ENCODE measurements at regions not wholly inside any gene's neighbourhood (a gene's known extent, or its start where the extent isn't known, plus 50 kb on each side); places are given as distances from the start of the nearest gene placed in this dataset.

DNA sequence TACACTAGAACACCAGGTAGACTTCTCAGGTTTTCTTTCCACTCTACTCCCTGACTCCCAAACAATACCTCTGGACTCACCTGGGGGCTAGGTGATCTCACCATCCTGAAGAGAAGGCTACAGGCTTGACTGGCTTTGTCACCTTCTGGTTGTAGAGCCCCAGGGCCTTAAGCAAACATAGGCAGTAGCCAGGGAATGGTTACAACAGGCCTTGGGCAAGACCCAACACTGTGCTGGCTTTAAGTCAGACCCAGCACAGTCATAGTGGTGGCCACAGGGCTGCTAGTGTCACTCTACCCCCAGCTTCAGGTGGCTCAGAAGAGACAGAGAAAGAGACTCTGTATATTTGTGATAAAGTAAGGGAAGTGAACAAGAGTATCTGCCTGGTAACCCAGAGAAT lies 118.1 kb upstream of the EMCN start:
- no peaks in the 10 kb centered on the region; the same call in 1 of the 2 replicates for H3K27me3 Mint-ChIP-seq (ENCODE audit: low read depth)
- H3K36me3 Mint-ChIP-seq: no peaks in the 10 kb centered on the region
- no peak overlapping the region for H3K27ac Mint-ChIP-seq
- H3K4me1 Mint-ChIP-seq: no peaks in the 10 kb centered on the region
- ChIA-PET CTCF (no interaction called here), POLR2A (no interaction called here)
- no peak overlapping the region for H3K4me3 Mint-ChIP-seq
- H3K9me3 Mint-ChIP-seq: no peaks in the 10 kb centered on the region
- ATAC-seq (no peak; the same call in 1 of the 2 replicates), DNase-seq (ENCODE audit: low spot score) (no peak)
- TF ChIP-seq, protein P1, sequence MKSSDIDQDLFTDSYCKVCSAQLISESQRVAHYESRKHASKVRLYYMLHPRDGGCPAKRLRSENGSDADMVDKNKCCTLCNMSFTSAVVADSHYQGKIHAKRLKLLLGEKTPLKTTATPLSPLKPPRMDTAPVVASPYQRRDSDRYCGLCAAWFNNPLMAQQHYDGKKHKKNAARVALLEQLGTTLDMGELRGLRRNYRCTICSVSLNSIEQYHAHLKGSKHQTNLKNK (CRISPR knock-in tag; IDR thresholded peaks at IDR 0.05): no peak
- TF ChIP-seq NFATC4 (CRISPR knock-in tag; IDR thresholded peaks at IDR 0.05) (no peak), ZNF121 (CRISPR knock-in tag; IDR thresholded peaks at IDR 0.05) (no peak), OVOL2 (CRISPR knock-in tag; IDR thresholded peaks at IDR 0.05; ENCODE audit: borderline replicate concordance) (no peak), ZNF671 (CRISPR knock-in tag; IDR thresholded peaks at IDR 0.05) (no peak), GRHL2 (CRISPR knock-in tag; IDR thresholded peaks at IDR 0.05; ENCODE audit: insufficient replicate concordance, severe bottlenecking) (no peak), MXD4 (CRISPR knock-in tag; IDR thresholded peaks at IDR 0.05; ENCODE audit: borderline replicate concordance) (no peak), TP53 (CRISPR knock-in tag; IDR thresholded peaks at IDR 0.05) (no peak), ZNF317 (CRISPR knock-in tag; IDR thresholded peaks at IDR 0.05; ENCODE audit: borderline replicate concordance, low read depth) (no peak), ZNF138 (CRISPR knock-in tag; conservative IDR thresholded peaks at IDR 0.05) (no peak), HMGA2 (CRISPR knock-in tag; IDR thresholded peaks at IDR 0.05) (no peak)
- TF ChIP-seq, protein P2, sequence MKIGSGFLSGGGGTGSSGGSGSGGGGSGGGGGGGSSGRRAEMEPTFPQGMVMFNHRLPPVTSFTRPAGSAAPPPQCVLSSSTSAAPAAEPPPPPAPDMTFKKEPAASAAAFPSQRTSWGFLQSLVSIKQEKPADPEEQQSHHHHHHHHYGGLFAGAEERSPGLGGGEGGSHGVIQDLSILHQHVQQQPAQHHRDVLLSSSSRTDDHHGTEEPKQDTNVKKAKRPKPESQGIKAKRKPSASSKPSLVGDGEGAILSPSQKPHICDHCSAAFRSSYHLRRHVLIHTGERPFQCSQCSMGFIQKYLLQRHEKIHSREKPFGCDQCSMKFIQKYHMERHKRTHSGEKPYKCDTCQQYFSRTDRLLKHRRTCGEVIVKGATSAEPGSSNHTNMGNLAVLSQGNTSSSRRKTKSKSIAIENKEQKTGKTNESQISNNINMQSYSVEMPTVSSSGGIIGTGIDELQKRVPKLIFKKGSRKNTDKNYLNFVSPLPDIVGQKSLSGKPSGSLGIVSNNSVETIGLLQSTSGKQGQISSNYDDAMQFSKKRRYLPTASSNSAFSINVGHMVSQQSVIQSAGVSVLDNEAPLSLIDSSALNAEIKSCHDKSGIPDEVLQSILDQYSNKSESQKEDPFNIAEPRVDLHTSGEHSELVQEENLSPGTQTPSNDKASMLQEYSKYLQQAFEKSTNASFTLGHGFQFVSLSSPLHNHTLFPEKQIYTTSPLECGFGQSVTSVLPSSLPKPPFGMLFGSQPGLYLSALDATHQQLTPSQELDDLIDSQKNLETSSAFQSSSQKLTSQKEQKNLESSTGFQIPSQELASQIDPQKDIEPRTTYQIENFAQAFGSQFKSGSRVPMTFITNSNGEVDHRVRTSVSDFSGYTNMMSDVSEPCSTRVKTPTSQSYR (CRISPR knock-in tag; IDR thresholded peaks at IDR 0.05): no peak
- TF ChIP-seq, protein P3, sequence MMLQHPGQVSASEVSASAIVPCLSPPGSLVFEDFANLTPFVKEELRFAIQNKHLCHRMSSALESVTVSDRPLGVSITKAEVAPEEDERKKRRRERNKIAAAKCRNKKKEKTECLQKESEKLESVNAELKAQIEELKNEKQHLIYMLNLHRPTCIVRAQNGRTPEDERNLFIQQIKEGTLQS (CRISPR knock-in tag; conservative IDR thresholded peaks at IDR 0.05): no peak

DNA sequence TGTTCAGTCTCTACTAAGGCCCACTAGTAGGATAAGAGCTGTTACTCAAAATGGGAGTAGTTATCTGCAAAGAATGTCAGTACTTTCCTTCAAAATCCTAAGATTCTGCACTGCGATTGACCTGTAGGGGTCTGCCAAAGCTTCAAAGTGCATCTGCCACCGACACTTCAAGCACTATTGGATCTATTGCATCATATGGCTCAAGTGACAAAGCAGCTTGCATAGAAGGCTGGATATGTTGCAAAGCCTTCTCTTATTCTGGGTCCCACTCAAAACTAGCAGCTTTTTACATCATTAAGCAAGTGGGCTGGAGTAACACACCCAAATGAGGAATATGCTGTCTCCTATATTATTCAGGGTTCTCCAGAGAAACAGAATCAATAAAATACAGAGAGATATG lies 115.4 kb upstream of the EMCN start:
- DNase-seq (ENCODE audit: low spot score) (no peak), ATAC-seq (no peak)
- Mint-ChIP-seq H3K9me3 (no peaks in the 10 kb centered on the region), H3K36me3 (no peaks in the 10 kb centered on the region), H3K27me3 (ENCODE audit: low read depth) (no peaks in the 10 kb centered on the region), H3K27ac (no peak overlapping the region), H3K4me3 (no peak overlapping the region), H3K4me1 (no peaks in the 10 kb centered on the region)
- POLR2A ChIA-PET: no interaction called here
- CTCF ChIA-PET: no interaction called here
- TF ChIP-seq, protein P4, sequence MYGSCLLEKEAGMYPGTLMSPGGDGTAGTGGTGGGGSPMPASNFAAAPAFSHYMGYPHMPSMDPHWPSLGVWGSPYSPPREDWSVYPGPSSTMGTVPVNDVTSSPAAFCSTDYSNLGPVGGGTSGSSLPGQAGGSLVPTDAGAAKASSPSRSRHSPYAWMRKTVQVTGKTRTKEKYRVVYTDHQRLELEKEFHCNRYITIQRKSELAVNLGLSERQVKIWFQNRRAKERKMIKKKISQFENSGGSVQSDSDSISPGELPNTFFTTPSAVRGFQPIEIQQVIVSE (CRISPR knock-in tag; IDR thresholded peaks at IDR 0.05; ENCODE audit: borderline replicate concordance): no peak
- TF ChIP-seq TCF7 (CRISPR knock-in tag; IDR thresholded peaks at IDR 0.05; ENCODE audit: low read depth): no peak
- TF ChIP-seq, protein P1 (CRISPR knock-in tag; IDR thresholded peaks at IDR 0.05): no peak
- no peak for TF ChIP-seq TEAD4 (CRISPR knock-in tag; IDR thresholded peaks at IDR 0.05)
- TF ChIP-seq, protein P5, sequence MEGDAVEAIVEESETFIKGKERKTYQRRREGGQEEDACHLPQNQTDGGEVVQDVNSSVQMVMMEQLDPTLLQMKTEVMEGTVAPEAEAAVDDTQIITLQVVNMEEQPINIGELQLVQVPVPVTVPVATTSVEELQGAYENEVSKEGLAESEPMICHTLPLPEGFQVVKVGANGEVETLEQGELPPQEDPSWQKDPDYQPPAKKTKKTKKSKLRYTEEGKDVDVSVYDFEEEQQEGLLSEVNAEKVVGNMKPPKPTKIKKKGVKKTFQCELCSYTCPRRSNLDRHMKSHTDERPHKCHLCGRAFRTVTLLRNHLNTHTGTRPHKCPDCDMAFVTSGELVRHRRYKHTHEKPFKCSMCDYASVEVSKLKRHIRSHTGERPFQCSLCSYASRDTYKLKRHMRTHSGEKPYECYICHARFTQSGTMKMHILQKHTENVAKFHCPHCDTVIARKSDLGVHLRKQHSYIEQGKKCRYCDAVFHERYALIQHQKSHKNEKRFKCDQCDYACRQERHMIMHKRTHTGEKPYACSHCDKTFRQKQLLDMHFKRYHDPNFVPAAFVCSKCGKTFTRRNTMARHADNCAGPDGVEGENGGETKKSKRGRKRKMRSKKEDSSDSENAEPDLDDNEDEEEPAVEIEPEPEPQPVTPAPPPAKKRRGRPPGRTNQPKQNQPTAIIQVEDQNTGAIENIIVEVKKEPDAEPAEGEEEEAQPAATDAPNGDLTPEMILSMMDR (IDR thresholded peaks at IDR 0.05): no peak
- TF ChIP-seq, protein P6, sequence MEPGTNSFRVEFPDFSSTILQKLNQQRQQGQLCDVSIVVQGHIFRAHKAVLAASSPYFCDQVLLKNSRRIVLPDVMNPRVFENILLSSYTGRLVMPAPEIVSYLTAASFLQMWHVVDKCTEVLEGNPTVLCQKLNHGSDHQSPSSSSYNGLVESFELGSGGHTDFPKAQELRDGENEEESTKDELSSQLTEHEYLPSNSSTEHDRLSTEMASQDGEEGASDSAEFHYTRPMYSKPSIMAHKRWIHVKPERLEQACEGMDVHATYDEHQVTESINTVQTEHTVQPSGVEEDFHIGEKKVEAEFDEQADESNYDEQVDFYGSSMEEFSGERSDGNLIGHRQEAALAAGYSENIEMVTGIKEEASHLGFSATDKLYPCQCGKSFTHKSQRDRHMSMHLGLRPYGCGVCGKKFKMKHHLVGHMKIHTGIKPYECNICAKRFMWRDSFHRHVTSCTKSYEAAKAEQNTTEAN (CRISPR knock-in tag; IDR thresholded peaks at IDR 0.05): no peak
- no peak for TF ChIP-seq GTF2I (CRISPR knock-in tag; conservative IDR thresholded peaks at IDR 0.05)
- TF ChIP-seq AR (CRISPR knock-in tag; IDR thresholded peaks at IDR 0.05): no peak
- TF ChIP-seq EMX1 (CRISPR knock-in tag; IDR thresholded peaks at IDR 0.05): no peak
- TF ChIP-seq GABPB1 (CRISPR knock-in tag; IDR thresholded peaks at IDR 0.05): no peak
- no peak for TF ChIP-seq ZNF423 (CRISPR knock-in tag; IDR thresholded peaks at IDR 0.05)
- no peak for TF ChIP-seq ZNF512 (CRISPR knock-in tag; IDR thresholded peaks at IDR 0.05; ENCODE audit: borderline replicate concordance)
